ENCODE measurements at regions not wholly inside any gene's neighbourhood (a gene's known extent, or its start where the extent isn't known, plus 50 kb on each side); places are given as distances from the start of the nearest gene placed in this dataset.
"Not testable (repeated sequence)": the region's sequence is repeated elsewhere in the genome, so short reads cannot be mapped to it uniquely, and the experiment has no call there.

- WGBS, 2 donors = 53 to 61% methylated on average over 9 of the region's 9 CpGs
- Histone ChIP-seq H3K4me3 (no peak overlapping the region), H3K27me3 (peaks cover 0 to 15% (median 0%) of the 10 kb centered on the region in 4 donors), H3K27ac (no peak overlapping the region), H3K4me1 (no peaks in the 10 kb centered on the region), H3K36me3 (no peaks in the 10 kb centered on the region), H3K9me3 (no peaks in the 10 kb centered on the region)
- DNase-seq = no peak
- ATAC-seq = no peak
- no peak for FAIRE-seq
- intact Hi-C loops (cut with DNase I) = no loop called here
- no peak for TF ChIP-seq CTCF (IDR thresholded peaks at IDR 0.05)
These were observed 130.9 kb upstream of the PODXL start for GRCh38 chr7:131687296-131687695.

GRCh38 chr7:131686833-131687232 lies 130.4 kb upstream of the PODXL start:
- Histone ChIP-seq H3K4me1 (no peaks in the 10 kb centered on the region), H3K9me3 (no peaks in the 10 kb centered on the region), H3K27me3 (peaks cover 0 to 11% (median 0%) of the 10 kb centered on the region in 4 donors), H3K36me3 (no peaks in the 10 kb centered on the region), H3K27ac (no peak overlapping the region), H3K4me3 (no peak overlapping the region)
- intact Hi-C loops (cut with DNase I) = no loop called here
- ATAC-seq = no peak
- no peak for TF ChIP-seq CTCF (IDR thresholded peaks at IDR 0.05)
- no peak for FAIRE-seq
- DNase-seq = no peak

DNA sequence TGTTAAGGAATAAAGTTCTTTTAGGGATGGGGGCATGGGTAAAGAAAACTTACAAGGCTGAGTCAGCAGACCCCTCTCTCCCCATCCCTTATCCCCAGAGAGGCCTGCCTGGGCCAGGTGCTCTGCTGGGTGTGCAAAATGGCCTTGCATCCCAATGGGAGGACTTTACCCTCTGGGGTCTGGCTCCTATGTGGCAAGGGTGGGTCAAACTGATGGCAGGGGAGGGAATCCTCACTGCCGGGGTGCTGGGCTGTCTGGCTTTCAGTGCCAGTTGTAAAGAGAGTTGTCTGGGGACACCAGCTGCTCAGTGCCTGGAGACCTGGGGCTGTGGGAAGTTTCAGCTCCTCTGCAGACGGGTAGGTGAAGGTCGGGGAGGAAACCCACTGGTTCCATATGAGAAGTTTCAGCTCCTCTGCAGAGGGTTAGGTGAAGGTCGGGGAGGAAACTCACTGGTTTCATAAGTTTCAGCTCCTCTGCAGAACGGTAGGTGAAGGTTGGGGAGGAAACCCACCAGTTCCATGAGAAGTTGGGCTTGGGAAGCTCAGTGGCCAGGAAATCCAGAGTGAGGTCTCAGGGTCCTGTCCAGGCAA lies 127.2 kb upstream of the PODXL start:
- ATAC-seq (no peak), FAIRE-seq (no peak), DNase-seq (no peak)
- no peak overlapping the region for H3K27ac ChIP-seq
- no peaks in the 10 kb centered on the region for H3K9me3 ChIP-seq
- WGBS, 2 donors = 48 to 68% methylated on average over 5 of the region's 5 CpGs
- no peaks in the 10 kb centered on the region for H3K36me3 ChIP-seq
- no peaks in the 10 kb centered on the region for H3K4me1 ChIP-seq
- no peak for TF ChIP-seq CTCF (IDR thresholded peaks at IDR 0.05)
- intact Hi-C loops (cut with DNase I) = no loop called here
- H3K27me3 ChIP-seq = no peaks in the 10 kb centered on the region
- H3K4me3 ChIP-seq = no peak overlapping the region

- Histone ChIP-seq H3K36me3 (no peaks in the 10 kb centered on the region), H3K4me1 (no peaks in the 10 kb centered on the region), H3K9me3 (no peaks in the 10 kb centered on the region), H3K4me3 (no peak overlapping the region), H3K27ac (no peak overlapping the region), H3K27me3 (peaks cover 0 to 3% (median 0%) of the 10 kb centered on the region in 4 donors)
- DNase-seq = no peak
- intact Hi-C loops (cut with DNase I) = no loop called here
- FAIRE-seq = no peak
- 23 to 46% methylated on average over 1 of the region's 1 CpG for WGBS, 2 donors
- ATAC-seq = no peak
- no peak for TF ChIP-seq CTCF (IDR thresholded peaks at IDR 0.05)
These were observed 125.5 kb upstream of the PODXL start for GRCh38 chr7:131681961-131682360.

- H3K4me1 ChIP-seq; H3K27ac ChIP-seq; H3K9me3 ChIP-seq; FAIRE-seq; DNase-seq; H3K27me3 ChIP-seq; intact Hi-C loops (cut with DNase I); H3K36me3 ChIP-seq; H3K4me3 ChIP-seq; ATAC-seq: not testable (repeated sequence)
- 57 to 75% methylated on average over 8 of the region's 8 CpGs for WGBS, 2 donors
These were observed 122.6 kb upstream of the PODXL start for GRCh38 chr7:131679071-131679470.

GRCh38 chr7:131676850-131677249 lies 120.4 kb upstream of the PODXL start:
- H3K4me1 ChIP-seq; FAIRE-seq; H3K27ac ChIP-seq; intact Hi-C loops (cut with DNase I); H3K9me3 ChIP-seq; H3K27me3 ChIP-seq; H3K4me3 ChIP-seq; ATAC-seq; H3K36me3 ChIP-seq; DNase-seq: not testable (repeated sequence)
- 94 to 98% methylated on average over 2 of the region's 2 CpGs for WGBS, 2 donors

Data from pancreas (tissue), 10 donors.